RWPE1 (cell line): ENCODE measurements at regions not wholly inside any gene's neighbourhood (a gene's known extent, or its start where the extent isn't known, plus 50 kb on each side); places are given as distances from the start of the nearest gene placed in this dataset.

Experiments
- CTCF ChIA-PET: fragments of 350-600 bp; sonication (Branson Sonifier 250); formaldehyde crosslinking; extraction: SDS; loops from one replicate; lab custom pipeline; 2021; lab: Yijun Ruan, JAX
- POLR2A ChIA-PET: fragments of 400-600 bp; formaldehyde crosslinking; extraction: SDS; loops from one replicate; lab custom pipeline; 2020; ENCODE audit warnings: antibody characterized with exemption; ENCODE audit not compliant: low non-redundant PET; lab: Yijun Ruan, JAX
- DNase-seq: peaks from one replicate; pipeline ENCODE4 v3.0.0; 2012; ENCODE audit warnings: low spot score
- H3K27ac ChIP-seq: fragments of 450-650 bp; 2 replicates; pipeline ENCODE4 v1.5.1; 2017
- TF ChIP-seq, protein P1 (sequence below): fragments of 450-650 bp; conservative IDR thresholded peaks from 2 replicates; pipeline ENCODE4 v1.5.1; 2017; ENCODE audit warnings: low read depth, mild to moderate bottlenecking

DNA sequence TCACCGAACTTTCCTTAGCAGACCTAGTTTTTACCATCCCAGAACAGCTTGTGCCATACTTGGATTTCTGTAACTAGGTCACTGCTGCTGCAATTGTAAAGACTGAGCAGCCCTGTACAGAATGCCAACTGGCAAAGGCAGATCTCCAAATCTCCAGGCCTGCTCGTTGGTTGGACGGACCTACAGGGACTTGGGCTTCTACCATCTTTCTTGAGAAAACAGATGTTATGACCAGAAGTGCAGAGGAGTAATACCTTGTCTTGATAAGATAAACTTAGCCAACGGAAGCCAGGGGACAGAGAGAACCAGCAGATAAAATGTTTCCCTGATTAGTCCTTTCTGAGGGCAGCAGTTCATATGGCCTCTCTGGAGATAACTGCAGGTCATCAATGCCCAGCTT is 304.1 kb downstream of the RFPL4B start:
- CTCF ChIA-PET, result no interaction called here
- no peak overlapping the region for H3K27ac ChIP-seq
- POLR2A ChIA-PET, result no interaction called here
- TF ChIP-seq, protein P1, sequence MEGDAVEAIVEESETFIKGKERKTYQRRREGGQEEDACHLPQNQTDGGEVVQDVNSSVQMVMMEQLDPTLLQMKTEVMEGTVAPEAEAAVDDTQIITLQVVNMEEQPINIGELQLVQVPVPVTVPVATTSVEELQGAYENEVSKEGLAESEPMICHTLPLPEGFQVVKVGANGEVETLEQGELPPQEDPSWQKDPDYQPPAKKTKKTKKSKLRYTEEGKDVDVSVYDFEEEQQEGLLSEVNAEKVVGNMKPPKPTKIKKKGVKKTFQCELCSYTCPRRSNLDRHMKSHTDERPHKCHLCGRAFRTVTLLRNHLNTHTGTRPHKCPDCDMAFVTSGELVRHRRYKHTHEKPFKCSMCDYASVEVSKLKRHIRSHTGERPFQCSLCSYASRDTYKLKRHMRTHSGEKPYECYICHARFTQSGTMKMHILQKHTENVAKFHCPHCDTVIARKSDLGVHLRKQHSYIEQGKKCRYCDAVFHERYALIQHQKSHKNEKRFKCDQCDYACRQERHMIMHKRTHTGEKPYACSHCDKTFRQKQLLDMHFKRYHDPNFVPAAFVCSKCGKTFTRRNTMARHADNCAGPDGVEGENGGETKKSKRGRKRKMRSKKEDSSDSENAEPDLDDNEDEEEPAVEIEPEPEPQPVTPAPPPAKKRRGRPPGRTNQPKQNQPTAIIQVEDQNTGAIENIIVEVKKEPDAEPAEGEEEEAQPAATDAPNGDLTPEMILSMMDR, result no peak
- DNase-seq, result no peak

DNA sequence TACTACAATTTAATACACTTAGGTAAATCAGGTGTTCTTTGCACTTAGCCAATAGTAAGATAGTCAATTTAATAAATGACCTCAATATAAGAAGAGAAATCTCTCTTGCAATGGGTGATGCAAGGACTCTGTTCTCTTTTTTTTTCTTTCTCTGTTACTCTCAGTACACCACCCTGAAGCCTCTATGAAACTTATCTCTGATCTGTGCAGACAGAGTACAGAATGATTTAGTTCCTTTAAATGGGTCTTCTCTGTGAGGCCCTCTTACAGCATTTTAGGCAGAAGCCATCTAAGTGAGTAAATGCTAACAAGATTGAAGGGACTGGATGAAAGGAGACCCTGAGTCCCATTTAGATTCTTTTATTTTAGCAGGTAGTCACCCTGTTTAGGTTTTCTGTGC is 312.8 kb downstream of the RFPL4B start:
- no peak for DNase-seq
- ChIA-PET POLR2A (interaction anchor here (0.6 kb wide), 1 partner anchor 815 kb away, joined by 4 read pairs; no protein-coding TSS in a partner anchor), CTCF (no interaction called here)
- TF ChIP-seq, protein P1, result no peak
- no peak overlapping the region for H3K27ac ChIP-seq

DNA sequence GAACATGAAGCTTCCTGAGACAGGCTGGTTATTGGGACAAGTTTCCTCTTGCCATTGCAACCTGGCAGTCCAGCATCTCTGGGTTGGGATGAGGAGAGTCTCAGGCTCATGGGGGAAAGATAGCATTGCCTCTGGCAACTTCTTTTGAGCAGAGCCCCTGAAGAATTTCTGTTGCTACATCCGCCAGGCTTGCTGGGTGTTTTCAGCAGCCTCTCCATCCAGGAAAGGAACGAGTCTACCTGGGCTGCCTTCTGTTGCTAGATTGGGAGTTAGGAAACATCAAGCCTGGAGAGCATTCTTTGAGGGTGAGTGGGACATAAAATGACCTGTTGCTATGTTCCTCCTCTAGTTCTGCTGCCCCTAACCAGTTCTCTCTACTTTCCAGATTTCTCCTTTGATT is 313.5 kb downstream of the RFPL4B start:
- ChIA-PET CTCF (no interaction called here), POLR2A (interaction anchor here (0.6 kb wide), 1 partner anchor 814 kb away, joined by 4 read pairs; no protein-coding TSS in a partner anchor)
- H3K27ac ChIP-seq, result no peak overlapping the region
- TF ChIP-seq, protein P1, result no peak
- no peak for DNase-seq

DNA sequence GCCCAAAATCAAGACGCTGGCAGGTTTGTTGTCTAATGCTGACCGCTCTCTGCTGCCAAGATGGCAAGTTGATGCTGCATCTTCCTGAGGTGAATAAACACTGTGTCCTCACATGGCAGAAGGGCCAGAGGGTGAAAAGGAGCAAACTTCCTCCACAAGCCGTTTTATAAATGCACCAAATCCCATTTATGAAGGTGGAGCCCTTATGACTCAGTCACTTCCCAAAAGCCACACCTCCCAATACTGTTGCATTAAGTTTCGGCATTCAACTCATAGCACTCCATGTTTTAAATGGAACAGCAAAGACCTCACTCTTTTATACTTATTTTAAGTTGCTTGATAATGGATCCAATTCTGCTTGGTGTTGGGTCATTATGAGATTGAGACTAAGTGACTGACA is 316.6 kb downstream of the RFPL4B start:
- POLR2A ChIA-PET, result no interaction called here
- no peak for DNase-seq
- H3K27ac ChIP-seq, result no peak overlapping the region
- CTCF ChIA-PET, result no interaction called here
- TF ChIP-seq, protein P1, result no peak

DNA sequence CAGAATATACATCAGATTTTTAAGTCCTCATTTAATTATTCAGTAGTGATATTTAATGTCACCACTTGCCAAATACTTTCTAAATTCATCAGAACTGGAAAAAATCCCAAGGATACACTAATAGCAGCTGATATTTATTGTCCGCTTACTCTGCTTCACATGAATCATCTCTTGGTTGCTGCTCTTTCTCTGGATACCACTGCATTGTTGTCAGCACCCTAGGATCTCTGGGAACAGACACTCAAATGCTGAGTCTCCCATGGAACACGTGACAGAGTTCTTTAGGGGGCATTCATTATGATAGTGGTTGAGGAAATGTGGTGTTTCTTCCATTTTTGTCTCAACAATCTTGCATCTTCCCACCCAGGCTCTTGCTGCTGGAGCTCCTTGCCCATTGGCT is 318.0 kb downstream of the RFPL4B start:
- DNase-seq, result no peak
- H3K27ac ChIP-seq, result no peak overlapping the region
- POLR2A ChIA-PET, result no interaction called here
- CTCF ChIA-PET, result interaction anchor here (0.6 kb wide), 1 partner anchor 1195 kb away, joined by 4 read pairs; no protein-coding TSS in a partner anchor
- TF ChIP-seq, protein P1, result no peak

DNA sequence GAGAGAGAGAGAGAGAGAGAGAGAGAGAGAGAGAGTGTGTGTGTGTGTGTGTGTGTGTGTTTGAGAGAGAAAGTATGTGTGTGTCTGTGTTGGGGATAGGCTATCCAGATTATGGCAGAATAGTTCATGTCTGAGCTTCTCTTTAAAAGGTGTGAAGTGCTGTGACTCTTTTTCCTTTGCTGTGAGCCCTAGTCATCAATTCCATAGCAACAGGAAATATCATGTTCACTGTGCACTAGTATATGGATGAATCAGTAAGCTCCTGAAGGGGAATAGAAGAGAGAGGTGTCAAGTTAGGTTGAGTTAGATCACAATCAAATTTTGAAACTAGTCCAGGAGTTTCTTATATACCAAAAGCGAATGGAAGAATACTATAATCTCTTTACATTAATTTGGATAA is 318.7 kb downstream of the RFPL4B start:
- DNase-seq, result no peak
- H3K27ac ChIP-seq, result no peak overlapping the region
- ChIA-PET CTCF (no interaction called here), POLR2A (no interaction called here)
- TF ChIP-seq, protein P1, result no peak
